Liver (tissue), 8 donors: ENCODE measurements at regions not wholly inside any gene's neighbourhood (a gene's known extent, or its start where the extent isn't known, plus 50 kb on each side); places are given as distances from the start of the nearest gene placed in this dataset.

Experiments used
- DNase-seq: peaks from one replicate; pipeline ENCODE4 v3.0.0-alpha.2; 2017; ENCODE audit warnings: low spot score
- H3K27ac ChIP-seq, 2 donors: one replicate each; pipeline ENCODE4 v1.7.0; 2013; ENCODE audit warnings: inconsistent platforms in 2 of 2, low read length in 2 of 2, control low read depth in 1 of 2, low read depth in 1 of 2, mild to moderate bottlenecking in 1 of 2
- H3K27me3 ChIP-seq, 4 donors: one replicate each; pipeline versions ENCODE4 v1.6.1 to v1.7.0; 2013; ENCODE audit warnings: low read length in 3 of 4, inconsistent platforms in 1 of 4, mild to moderate bottlenecking in 1 of 4, moderate library complexity in 1 of 4; ENCODE audit not compliant: control insufficient read depth in 4 of 4, insufficient read depth in 4 of 4
- H3K36me3 ChIP-seq, 4 donors: one replicate each; pipeline versions ENCODE4 v1.6.1 to v1.7.0; 2013; ENCODE audit warnings: low read length in 3 of 4, mild to moderate bottlenecking in 3 of 4, low read depth in 1 of 4, moderate library complexity in 1 of 4; ENCODE audit not compliant: control insufficient read depth in 4 of 4, insufficient read depth in 3 of 4
- H3K4me1 ChIP-seq, 4 donors: one replicate each; pipeline versions ENCODE4 v1.6.1 to v1.7.0; 2013; ENCODE audit warnings: low read length in 3 of 4, mild to moderate bottlenecking in 3 of 4, moderate library complexity in 1 of 4; ENCODE audit not compliant: control insufficient read depth in 4 of 4, insufficient read depth in 4 of 4
- H3K4me3 ChIP-seq, 3 donors: one replicate each; pipeline versions ENCODE4 v1.6.1 to v1.7.0; 2013; ENCODE audit warnings: low read length in 3 of 3, control low read depth in 1 of 3, low read depth in 1 of 3, mild to moderate bottlenecking in 1 of 3
- H3K9ac ChIP-seq, 2 donors: one replicate each; pipeline ENCODE4 v1.7.0; 2013; ENCODE audit warnings: low read length in 2 of 2, mild to moderate bottlenecking in 2 of 2, moderate library complexity in 2 of 2, control low read depth in 1 of 2, low read depth in 1 of 2
- H3K9me3 ChIP-seq, 4 donors: one replicate each; pipeline versions ENCODE4 v1.6.1 to v1.7.0; 2013; ENCODE audit warnings: low read length in 3 of 4; ENCODE audit not compliant: control insufficient read depth in 4 of 4
- ATF3 ChIP-seq: IDR thresholded peaks from 2 replicates; pipeline ENCODE4 v1.6.1; 2016; ENCODE audit warnings: antibody characterized with exemption
- CTCF ChIP-seq: fragments of 150-350 bp; IDR thresholded peaks from 2 replicates; pipeline ENCODE4 v1.5.1; 2017; ENCODE audit warnings: improper control_type of control experiment, low read depth, low read length; ENCODE audit not compliant: missing input control
- EGR1 ChIP-seq, 2 donors: IDR thresholded peaks; 2 replicates each; pipeline ENCODE4 v1.6.1; 2016 to 2018; ENCODE audit warnings: antibody characterized with exemption in 2 of 2, low read depth in 2 of 2
- FOXA1 ChIP-seq: IDR thresholded peaks from 2 replicates; pipeline ENCODE4 v1.6.1; 2016; ENCODE audit warnings: antibody characterized with exemption
- HNF4A ChIP-seq, 2 donors: conservative IDR thresholded peaks; 2 replicates each; pipeline ENCODE4 v1.6.1; 2016; ENCODE audit warnings: antibody characterized with exemption in 2 of 2, mild to moderate bottlenecking in 2 of 2
- HNF4G ChIP-seq: IDR thresholded peaks from 2 replicates; pipeline ENCODE4 v1.6.1; 2016; ENCODE audit warnings: antibody characterized with exemption
- MAX ChIP-seq: IDR thresholded peaks from 2 replicates; pipeline ENCODE4 v1.6.1; 2016; ENCODE audit warnings: antibody characterized with exemption
- NR2F2 ChIP-seq: IDR thresholded peaks from 2 replicates; pipeline ENCODE4 v1.6.1; 2016; ENCODE audit warnings: antibody characterized with exemption
- RAD21 ChIP-seq, 2 donors: IDR thresholded peaks; 2 replicates each; pipeline ENCODE4 v1.6.1; 2016; ENCODE audit warnings: antibody characterized with exemption in 2 of 2, mild to moderate bottlenecking in 2 of 2
- REST ChIP-seq: IDR thresholded peaks from 2 replicates; pipeline ENCODE4 v1.6.1; 2016; ENCODE audit warnings: antibody characterized with exemption, mild to moderate bottlenecking
- RXRA ChIP-seq, 2 donors: IDR thresholded peaks; 2 replicates each; pipeline ENCODE4 v1.6.1; 2017 to 2018; ENCODE audit warnings: antibody characterized with exemption in 2 of 2, mild to moderate bottlenecking in 1 of 2
- SP1 ChIP-seq: IDR thresholded peaks from 2 replicates; pipeline ENCODE4 v1.6.1; 2018; ENCODE audit warnings: antibody characterized with exemption, mild to moderate bottlenecking
- TAF1 ChIP-seq: conservative IDR thresholded peaks from 2 replicates; pipeline ENCODE4 v1.6.1; 2016; ENCODE audit warnings: antibody characterized with exemption, mild to moderate bottlenecking
- ZBTB33 ChIP-seq: IDR thresholded peaks from 2 replicates; pipeline ENCODE4 v1.6.1; 2016; ENCODE audit warnings: antibody characterized with exemption
- WGBS: extraction: QIAGEN DNeasy Blood & Tissue Kit; methylation state at CpG from one replicate; pipeline ENCODE4 v1.1.7; 2013; 5-methylcytosine and 5-hydroxymethylcytosine counted together
- donor health status: healthy.
- donor health status: healthy.
- donor health status: healthy.
- donor health status: healthy.
- donor health status: healthy.

GRCh38 chr5:120236360-120236759, 227.7 kb upstream of the PRR16 start (continued):
- TF ChIP-seq REST, result no peak
- TF ChIP-seq SP1, result no peak

GRCh38 chr5:120239086-120239485, 225.0 kb upstream of the PRR16 start:
- H3K9me3 ChIP-seq, result no peaks in the 10 kb centered on the region
- no peaks in the 10 kb centered on the region for H3K36me3 ChIP-seq
- H3K27ac ChIP-seq, result no peak overlapping the region
- H3K9ac ChIP-seq, result no peak overlapping the region
- no peak overlapping the region for H3K4me3 ChIP-seq
- no peaks in the 10 kb centered on the region for H3K4me1 ChIP-seq
- WGBS, result 64% methylated on average over 1 of the region's 1 CpG
- DNase-seq, result no peak
- TF ChIP-seq FOXA1 (no peak), HNF4G (no peak), MAX (no peak), NR2F2 (no peak), TAF1 (no peak), ZBTB33 (no peak), CTCF (no peak), ATF3 (no peak), EGR1 (IDR thresholded peaks at IDR 0.05; ENCODE audit: low read depth in 2 of 2) (no peak), RAD21 (IDR thresholded peaks at IDR 0.05) (no peak), REST (no peak), RXRA (IDR thresholded peaks at IDR 0.05) (no peak), HNF4A (conservative IDR thresholded peaks at IDR 0.05) (no peak)
- H3K27me3 ChIP-seq, result no peaks in the 10 kb centered on the region
